ENCODE measurements at regions not wholly inside any gene's neighbourhood (a gene's known extent, or its start where the extent isn't known, plus 50 kb on each side); places are given as distances from the start of the nearest gene placed in this dataset.
"Not testable (repeated sequence)": the region's sequence is repeated elsewhere in the genome, so short reads cannot be mapped to it uniquely, and the experiment has no call there.

- no peak for DNase-seq
Measured at GRCh38 chr1:47638240-47638639, 200.4 kb downstream of the FOXD2 start.

- DNase-seq: no peak
Measured at GRCh38 chr1:47638713-47639112, 200.9 kb downstream of the FOXD2 start.

GRCh38 chr1:47643306-47644211 is 205.7 kb downstream of the FOXD2 start:
- DNase-seq: no peak

GRCh38 chr1:47644212-47644573 is 206.3 kb downstream of the FOXD2 start:
- DNase-seq: no peak

GRCh38 chr1:47645151-47645550 is 207.3 kb downstream of the FOXD2 start:
- DNase-seq: no peak

GRCh38 chr1:47646676-47647075 is 208.8 kb downstream of the FOXD2 start:
- DNase-seq: no peak

GRCh38 chr1:47647327-47647845 is 209.5 kb downstream of the FOXD2 start:
- no peak for DNase-seq

GRCh38 chr1:47650205-47650604 is 212.4 kb downstream of the FOXD2 start:
- peak; percentile 93 for DNase-seq

- DNase-seq: no peak
Measured at GRCh38 chr1:47650611-47651010, 212.8 kb downstream of the FOXD2 start.

GRCh38 chr1:47651311-47652089 is 213.7 kb downstream of the FOXD2 start:
- peak; percentile 55 for DNase-seq

- DNase-seq: no peak
Measured at GRCh38 chr1:47655521-47656300, 217.9 kb downstream of the FOXD2 start.

GRCh38 chr1:47656719-47657685 is 219.2 kb downstream of the FOXD2 start:
- DNase-seq: no peak

- DNase-seq: no peak
Measured at GRCh38 chr1:47658161-47658920, 220.5 kb downstream of the FOXD2 start.

GRCh38 chr1:47659146-47659545 is 221.3 kb downstream of the FOXD2 start:
- DNase-seq: no peak

GRCh38 chr1:47660622-47661021 is 222.8 kb downstream of the FOXD2 start:
- no peak for DNase-seq

- DNase-seq: peak; percentile 14
Measured at GRCh38 chr1:47661040-47661439, 223.2 kb downstream of the FOXD2 start.

- no peak for DNase-seq
Measured at GRCh38 chr1:47662068-47662467, 224.2 kb downstream of the FOXD2 start.

- no peak for DNase-seq
Measured at GRCh38 chr1:47663286-47663685, 225.4 kb downstream of the FOXD2 start.

GRCh38 chr1:47664356-47664755 is 226.5 kb downstream of the FOXD2 start:
- DNase-seq: no peak

- DNase-seq: not testable (repeated sequence)
Measured at GRCh38 chr1:47664896-47665295, 227.1 kb downstream of the FOXD2 start.

GRCh38 chr1:47669081-47669585 is 231.3 kb downstream of the FOXD2 start:
- no peak for DNase-seq

Data from NCI-H510A (cell line).